CD4-positive, alpha-beta T cell treated with Interleukin-6 for 4 hours (primary cell): ENCODE measurements at regions not wholly inside any gene's neighbourhood (a gene's known extent, or its start where the extent isn't known, plus 50 kb on each side); places are given as distances from the start of the nearest gene placed in this dataset.
"Not testable (repeated sequence)": the region's sequence is repeated elsewhere in the genome, so short reads cannot be mapped to it uniquely, and the experiment has no call there.

Experiments
- DNase-seq: peaks from one replicate; pipeline ENCODE4 v3.0.0-alpha.2; 2020; ENCODE audit warnings: mixed read lengths

DNA sequence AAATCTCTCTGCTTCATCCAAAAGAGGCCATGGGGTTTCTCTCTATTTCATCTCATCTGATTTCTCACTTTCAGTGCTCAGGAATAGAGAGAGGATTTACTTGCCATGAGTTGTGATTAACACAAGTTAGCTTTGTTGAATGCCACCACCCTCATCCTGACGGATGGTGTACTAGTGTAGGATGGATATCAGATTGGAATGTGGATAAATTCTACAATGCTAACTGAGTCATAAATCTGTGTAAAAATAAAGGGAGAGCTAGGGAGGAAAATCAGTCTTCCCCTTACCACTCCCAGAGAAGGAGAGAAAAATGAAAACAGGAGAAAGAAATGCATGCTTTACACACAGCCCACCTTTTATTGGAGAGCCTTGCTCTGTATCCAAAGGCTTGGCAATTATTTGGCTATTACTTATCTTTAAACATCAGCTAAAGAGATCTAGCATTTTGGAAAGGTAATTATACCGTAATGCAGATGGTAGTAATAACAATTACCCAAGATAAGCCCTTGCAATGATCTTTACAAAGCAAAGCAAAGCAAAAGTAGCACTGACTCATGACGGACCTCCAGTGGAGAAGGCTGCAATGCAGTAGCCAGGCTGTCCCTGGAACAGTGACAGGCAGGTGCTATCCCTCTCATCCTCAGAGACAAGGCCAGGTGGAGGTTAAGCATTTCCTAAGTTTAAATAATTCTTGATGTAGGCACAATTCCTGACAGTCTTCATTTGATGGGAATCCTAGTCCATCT is 306.3 kb upstream of the PPARGC1A start:
- DNase-seq, result no peak

GRCh38 chr4:24192018-24192641 is 302.3 kb upstream of the PPARGC1A start:
- no peak for DNase-seq

DNA sequence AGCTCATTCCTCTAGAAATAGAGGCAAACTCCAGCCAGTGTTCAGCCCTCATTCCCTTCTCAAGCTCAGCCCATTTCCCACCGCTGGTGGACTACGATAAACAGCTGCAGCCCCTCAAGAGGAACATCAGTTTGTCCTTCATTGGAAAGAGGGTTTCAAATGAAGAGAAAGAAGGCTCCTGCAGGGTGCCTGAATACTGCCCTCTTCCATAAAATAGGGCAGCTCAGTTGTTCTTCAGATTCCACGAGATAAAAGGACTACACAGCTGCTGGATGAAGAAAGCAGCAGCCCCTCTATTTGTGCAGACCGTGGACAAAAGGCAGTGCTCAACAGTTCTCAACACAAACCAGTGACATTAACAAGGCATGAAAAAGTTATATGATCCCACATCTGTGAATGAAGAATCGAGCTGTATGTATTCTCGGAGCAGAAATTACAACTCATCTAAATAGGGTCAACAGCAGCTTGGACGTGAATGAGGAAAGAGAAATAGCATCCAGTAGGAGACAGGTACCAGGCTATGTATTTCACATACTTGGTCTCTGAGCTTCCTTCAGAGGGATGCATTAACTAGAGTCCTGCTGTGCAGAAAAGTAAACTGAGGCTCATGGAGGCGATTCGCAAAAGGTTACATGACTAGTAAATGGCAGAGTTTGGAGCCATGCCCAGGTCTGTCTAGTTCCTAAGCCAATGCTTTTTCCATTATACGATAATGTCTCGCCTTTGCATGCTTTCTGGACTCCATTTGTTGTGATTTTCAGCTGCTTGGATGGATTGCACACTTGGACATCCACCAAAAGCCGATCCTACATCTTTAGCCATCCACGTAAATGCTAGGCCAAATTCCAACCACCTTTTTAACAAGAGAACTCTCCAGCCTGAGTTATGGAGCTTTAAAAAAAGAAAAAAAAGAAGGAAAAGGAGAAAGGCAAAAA is 301.2 kb upstream of the PPARGC1A start:
- DNase-seq, result no peak

DNA sequence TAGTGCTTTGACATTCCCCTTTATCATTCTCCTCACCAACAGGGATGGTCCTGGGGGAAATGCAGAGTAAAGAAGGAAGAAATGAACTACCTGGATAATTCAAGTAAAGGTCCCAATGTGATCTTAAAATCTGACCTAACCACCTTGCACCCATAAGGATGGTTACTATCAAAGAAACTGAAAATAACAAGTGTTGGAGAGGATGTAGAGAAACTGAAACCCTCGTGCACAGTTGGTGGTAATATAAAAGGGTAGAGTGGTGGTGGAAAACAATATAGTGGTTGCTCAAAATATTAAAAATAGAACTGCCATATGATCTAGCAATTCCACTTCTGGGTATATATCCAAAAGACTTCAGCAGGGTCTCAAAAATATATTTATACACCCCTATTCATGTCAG is 298.6 kb upstream of the PPARGC1A start:
- no peak for DNase-seq

DNA sequence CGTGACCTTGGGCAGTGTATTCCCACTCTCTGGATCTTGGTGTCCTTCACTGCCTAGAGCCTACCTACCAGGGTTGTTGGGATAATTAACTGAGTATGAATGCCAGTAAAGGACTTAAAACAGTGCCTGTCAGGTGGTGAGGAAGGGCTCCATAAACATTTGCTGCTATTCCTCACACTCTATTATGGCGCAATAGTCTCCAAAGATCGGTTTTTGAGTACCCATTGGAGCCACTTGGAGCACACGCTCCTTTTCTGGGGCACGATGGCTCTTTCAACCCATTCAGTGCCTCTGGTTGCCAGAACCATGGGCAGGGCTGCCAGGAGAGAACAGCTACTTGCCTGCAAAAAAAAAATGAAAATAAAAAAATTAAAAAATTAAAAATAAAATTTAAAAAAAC is 296.6 kb upstream of the PPARGC1A start:
- no peak for DNase-seq

GRCh38 chr4:24181005-24181404 is 291.2 kb upstream of the PPARGC1A start:
- DNase-seq, result no peak

DNA sequence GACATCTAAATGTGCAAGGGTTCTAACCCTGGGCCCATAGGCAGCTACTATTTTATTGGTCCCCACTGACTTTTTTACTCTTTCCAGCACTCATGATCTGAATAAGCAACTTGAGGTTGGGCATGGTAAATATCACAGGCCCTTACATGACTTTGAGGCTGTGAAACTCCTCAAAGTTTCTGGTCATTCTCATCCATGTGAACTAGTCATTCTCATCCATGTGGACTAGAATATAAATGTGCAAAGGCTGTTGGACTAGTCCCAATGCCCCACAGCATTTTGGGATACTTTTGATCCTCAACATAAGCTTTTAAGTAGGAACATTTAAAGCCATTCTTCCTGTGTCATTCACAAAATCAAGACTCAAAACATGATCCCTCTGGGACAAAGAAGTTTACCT is 290.7 kb upstream of the PPARGC1A start:
- DNase-seq, result no peak

GRCh38 chr4:24179201-24179840 is 289.5 kb upstream of the PPARGC1A start:
- DNase-seq, result no peak

DNA sequence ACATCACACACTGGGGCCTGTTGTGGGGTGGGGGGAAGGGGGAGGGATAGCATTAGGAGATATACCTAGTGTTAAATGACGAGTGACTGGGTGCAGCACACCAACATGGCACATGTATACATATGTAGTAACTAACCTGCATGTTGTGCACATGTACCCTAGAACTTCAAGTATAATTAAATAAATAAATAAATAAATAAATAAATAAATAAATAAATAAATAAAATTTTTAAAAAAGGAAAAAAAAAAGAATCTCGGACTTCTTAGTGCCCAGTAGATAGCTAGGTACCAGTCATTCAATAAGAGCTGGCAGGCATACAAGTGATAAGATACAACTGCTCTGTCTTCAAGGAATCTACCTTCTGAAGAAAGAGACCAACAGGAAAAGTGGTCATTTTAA is 287.6 kb upstream of the PPARGC1A start:
- DNase-seq, result not testable (repeated sequence)

- no peak for DNase-seq
Measured at GRCh38 chr4:24175707-24176106, 285.9 kb upstream of the PPARGC1A start.

DNA sequence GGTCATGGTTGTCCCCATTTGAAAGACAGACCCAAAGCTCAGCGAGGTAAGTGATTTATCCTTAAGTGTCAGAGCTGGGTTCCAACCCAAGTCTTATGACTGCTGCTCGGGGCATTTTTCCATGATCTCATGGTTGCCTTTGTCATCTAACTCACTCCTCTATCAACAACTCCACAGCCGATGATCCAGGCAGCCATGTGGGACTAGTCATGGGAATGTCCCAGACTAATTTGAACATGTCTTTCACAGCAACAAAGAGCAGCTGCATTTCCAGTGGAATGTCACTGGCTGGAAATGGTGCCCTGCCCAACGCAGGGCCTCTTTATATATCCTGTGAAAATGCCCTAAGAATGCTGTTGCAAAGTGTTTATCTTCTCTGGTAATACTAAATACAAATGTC is 284.8 kb upstream of the PPARGC1A start:
- no peak for DNase-seq

DNA sequence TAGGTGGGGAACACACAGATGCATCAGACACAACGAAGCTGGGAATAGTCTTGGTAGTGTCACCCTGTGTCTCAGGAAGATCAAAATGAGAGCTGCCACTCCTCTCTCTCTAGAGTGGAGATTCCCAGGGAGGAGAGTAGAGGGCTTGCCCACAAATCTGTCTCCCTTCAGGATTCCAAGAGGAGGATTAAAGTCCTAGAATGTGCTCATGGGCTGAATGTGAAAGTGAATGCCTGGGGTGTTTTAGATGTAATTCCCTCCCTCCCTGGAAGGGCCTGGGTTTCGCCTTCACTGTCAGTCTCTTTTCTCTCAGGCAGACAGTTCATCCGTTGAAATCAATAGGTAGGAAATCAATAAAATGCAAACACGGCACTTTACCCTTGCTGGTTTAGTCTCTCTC is 282.6 kb upstream of the PPARGC1A start:
- no peak for DNase-seq

GRCh38 chr4:24169956-24170355 is 280.1 kb upstream of the PPARGC1A start:
- no peak for DNase-seq

GRCh38 chr4:24168658-24169057 is 278.8 kb upstream of the PPARGC1A start:
- no peak for DNase-seq

DNA sequence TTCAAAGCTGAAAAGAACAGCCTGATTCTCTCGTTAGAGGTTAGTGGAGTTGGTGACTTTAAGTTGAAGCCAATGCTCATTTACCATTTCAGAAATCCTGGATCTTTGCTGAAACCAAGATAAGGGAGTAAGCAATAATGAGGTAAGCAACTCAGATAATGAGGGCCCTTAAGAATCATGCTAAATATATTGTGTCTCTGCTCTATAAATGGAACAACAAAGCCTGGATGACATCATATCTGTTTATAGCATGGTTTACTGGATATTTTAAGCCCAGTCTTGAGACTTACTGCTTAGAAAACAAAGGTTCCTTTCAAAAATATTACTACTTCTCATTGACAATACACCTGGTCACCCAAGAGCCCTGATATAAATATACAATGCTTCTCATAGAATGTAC is 276.7 kb upstream of the PPARGC1A start:
- no peak for DNase-seq

DNA sequence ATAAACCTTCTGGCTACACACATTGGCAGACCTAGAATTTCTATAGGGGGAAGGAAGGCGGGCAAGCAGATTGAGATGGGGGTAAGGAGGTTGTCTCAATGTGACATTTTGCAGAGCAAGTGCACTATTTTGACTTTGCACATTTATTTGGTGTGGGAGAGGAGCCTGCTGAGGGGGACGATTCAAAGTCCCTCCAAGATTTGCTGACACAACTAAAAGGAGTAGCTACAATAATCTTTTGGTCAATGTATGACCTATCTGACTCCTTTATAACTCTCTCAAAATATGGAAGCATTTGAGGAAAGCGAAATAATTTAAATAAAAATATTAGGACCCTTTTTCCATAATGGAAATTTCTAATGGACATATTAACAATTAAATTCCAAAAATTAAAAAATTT is 274.9 kb upstream of the PPARGC1A start:
- no peak for DNase-seq

- DNase-seq, result no peak
Measured at GRCh38 chr4:24164054-24164693, 274.3 kb upstream of the PPARGC1A start.

- DNase-seq, result no peak
Measured at GRCh38 chr4:24163314-24163713, 273.5 kb upstream of the PPARGC1A start.

DNA sequence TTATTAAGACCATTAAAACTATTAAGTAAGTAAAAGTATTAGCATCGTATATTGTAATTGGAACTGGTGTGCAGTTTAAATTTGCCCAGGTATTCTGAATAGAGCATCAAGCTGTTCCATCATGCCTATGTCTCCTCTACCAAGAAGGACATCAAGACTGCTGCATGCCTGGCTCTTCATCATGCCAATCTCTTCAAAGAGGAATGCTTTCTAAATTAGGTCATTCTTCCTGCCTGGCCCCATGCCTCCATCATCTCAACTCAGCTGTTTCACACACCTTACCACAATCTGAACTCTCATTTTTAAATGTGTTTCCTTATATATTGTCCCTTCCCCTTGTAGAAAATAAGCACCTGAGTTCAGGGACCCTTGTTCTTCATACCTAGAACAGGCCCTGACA is 270.5 kb upstream of the PPARGC1A start:
- no peak for DNase-seq

- no peak for DNase-seq
Measured at GRCh38 chr4:24158031-24158430, 268.2 kb upstream of the PPARGC1A start.

GRCh38 chr4:24150034-24150433 is 260.2 kb upstream of the PPARGC1A start:
- DNase-seq, result no peak

DNA sequence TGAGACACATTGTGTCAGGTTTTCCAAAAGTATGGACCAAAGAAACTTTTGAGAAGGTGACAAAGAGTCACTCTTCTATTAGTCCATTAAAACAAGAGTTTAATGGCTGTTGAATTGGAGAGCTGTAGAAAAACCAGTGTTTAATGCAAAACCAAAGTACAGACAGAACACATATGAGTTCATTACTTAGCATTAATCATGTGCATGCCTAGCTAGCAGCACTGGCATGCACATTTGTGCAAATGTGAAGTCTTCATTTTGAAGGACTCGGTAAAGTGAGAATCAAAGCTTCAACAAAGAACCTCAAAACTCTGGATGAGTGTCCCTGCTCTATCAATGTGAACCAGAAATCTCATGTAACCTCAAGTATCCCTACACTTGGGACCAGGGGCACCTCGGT is 256.3 kb upstream of the PPARGC1A start:
- DNase-seq, result no peak

DNA sequence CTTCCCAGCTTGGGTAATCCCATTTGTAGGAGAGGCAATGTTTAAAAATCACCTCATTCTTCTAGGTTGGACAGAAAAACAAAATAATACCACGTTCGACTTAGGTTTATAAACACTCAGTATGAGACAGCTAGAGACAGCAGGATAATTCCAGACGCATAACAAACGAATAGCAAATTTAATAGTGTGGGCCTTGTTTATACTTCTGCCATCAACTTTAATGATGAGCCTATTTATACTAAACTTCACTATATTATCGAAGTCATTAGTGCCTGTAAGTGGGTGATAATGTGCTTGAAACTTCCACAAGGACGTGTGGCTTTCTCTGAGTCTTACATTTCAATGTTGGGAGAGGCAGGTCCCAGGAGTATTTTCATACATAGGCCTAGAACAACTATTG is 255.7 kb upstream of the PPARGC1A start:
- no peak for DNase-seq
